ENCODE measurements at regions not wholly inside any gene's neighbourhood (a gene's known extent, or its start where the extent isn't known, plus 50 kb on each side); places are given as distances from the start of the nearest gene placed in this dataset.

- DNase-seq = no peak
- H3K9me3 ChIP-seq (ENCODE audit: severe bottlenecking) = no peaks in the 10 kb centered on the region
- H3K36me3 ChIP-seq = no peaks in the 10 kb centered on the region
- TF ChIP-seq, protein P1, sequence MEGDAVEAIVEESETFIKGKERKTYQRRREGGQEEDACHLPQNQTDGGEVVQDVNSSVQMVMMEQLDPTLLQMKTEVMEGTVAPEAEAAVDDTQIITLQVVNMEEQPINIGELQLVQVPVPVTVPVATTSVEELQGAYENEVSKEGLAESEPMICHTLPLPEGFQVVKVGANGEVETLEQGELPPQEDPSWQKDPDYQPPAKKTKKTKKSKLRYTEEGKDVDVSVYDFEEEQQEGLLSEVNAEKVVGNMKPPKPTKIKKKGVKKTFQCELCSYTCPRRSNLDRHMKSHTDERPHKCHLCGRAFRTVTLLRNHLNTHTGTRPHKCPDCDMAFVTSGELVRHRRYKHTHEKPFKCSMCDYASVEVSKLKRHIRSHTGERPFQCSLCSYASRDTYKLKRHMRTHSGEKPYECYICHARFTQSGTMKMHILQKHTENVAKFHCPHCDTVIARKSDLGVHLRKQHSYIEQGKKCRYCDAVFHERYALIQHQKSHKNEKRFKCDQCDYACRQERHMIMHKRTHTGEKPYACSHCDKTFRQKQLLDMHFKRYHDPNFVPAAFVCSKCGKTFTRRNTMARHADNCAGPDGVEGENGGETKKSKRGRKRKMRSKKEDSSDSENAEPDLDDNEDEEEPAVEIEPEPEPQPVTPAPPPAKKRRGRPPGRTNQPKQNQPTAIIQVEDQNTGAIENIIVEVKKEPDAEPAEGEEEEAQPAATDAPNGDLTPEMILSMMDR (IDR thresholded peaks at IDR 0.05; ENCODE audit: low read depth, low read length) = no peak
- H3K27ac ChIP-seq = no peak overlapping the region
- no peak overlapping the region for H3K4me3 ChIP-seq (ENCODE audit: low read depth, low read length)
- no peaks in the 10 kb centered on the region for H3K27me3 ChIP-seq (ENCODE audit: insufficient read depth, low read depth, severe bottlenecking)
Measured at GRCh38 chr6:111959766-111960165, 86.5 kb upstream of the FYN start.

GRCh38 chr6:111967131-111967530, 86.8 kb upstream of the CCN6 start:
- Histone ChIP-seq H3K9me3 (ENCODE audit: severe bottlenecking) (no peaks in the 10 kb centered on the region), H3K27ac (no peak overlapping the region), H3K36me3 (no peaks in the 10 kb centered on the region), H3K27me3 (ENCODE audit: insufficient read depth, low read depth, severe bottlenecking) (no peaks in the 10 kb centered on the region), H3K4me3 (ENCODE audit: low read depth, low read length) (no peak overlapping the region)
- TF ChIP-seq, protein P1 (IDR thresholded peaks at IDR 0.05; ENCODE audit: low read depth, low read length) = no peak
- no peak for DNase-seq

DNA sequence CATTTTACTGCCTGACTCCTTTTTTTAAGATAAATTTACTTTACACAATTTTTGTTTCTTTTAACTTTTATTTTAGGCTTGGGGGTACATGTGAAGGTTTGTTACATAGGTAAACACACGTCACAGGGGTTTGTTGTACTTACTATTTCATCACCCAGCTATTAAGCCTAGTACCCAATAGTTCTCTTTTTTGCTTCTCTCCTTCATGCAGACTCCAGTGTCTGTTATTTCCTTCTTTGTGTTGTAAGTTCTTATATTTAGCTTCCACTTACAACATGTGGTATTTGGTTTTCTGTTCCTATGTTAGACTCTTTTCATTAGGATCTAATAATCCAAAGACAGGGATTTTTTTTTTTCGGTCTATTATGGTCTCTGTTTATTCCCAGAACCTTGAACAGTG, 83.5 kb upstream of the CCN6 start:
- no peak overlapping the region for H3K27ac ChIP-seq
- no peak for DNase-seq
- no peak overlapping the region for H3K4me3 ChIP-seq (ENCODE audit: low read depth, low read length)
- TF ChIP-seq, protein P1 (IDR thresholded peaks at IDR 0.05; ENCODE audit: low read depth, low read length) = no peak
- no peaks in the 10 kb centered on the region for H3K27me3 ChIP-seq (ENCODE audit: insufficient read depth, low read depth, severe bottlenecking)
- H3K36me3 ChIP-seq = no peaks in the 10 kb centered on the region
- no peaks in the 10 kb centered on the region for H3K9me3 ChIP-seq (ENCODE audit: severe bottlenecking)

DNA sequence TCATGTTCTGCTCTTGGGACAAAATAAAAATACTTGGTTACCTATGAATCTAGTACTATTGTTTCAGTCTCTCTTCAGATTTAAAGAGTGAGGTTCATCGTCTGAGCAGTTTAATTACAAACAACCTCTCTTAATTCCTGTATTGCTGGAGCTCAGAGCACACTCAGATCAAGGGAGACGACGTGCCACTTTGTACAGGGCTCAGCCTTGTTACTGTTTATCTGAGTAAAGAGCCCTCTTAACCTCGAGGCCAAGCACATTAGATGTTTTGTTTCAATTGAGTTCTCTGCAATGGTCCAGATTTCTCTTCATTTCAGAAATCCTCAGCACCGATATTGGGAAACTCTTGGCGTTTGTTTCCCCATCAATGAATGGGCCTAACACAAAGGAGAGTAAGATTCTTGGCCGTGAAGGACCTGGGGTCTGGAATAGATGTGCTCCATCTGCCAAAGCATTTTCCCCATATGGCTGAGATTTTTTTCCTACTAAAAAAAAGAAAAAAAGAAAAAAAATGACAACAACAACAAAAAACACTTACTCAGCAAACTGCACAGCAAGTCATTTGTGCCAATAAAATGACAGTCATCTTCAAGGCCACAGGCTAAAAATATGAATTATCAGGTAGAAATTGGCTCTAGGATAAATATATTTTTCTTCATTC, 82.6 kb upstream of the CCN6 start:
- Histone ChIP-seq H3K27ac (no peak overlapping the region), H3K4me3 (ENCODE audit: low read depth, low read length) (no peak overlapping the region), H3K27me3 (ENCODE audit: insufficient read depth, low read depth, severe bottlenecking) (no peaks in the 10 kb centered on the region), H3K36me3 (no peaks in the 10 kb centered on the region), H3K9me3 (ENCODE audit: severe bottlenecking) (no peaks in the 10 kb centered on the region)
- TF ChIP-seq, protein P1 (IDR thresholded peaks at IDR 0.05; ENCODE audit: low read depth, low read length) = no peak
- no peak for DNase-seq

- Histone ChIP-seq H3K4me3 (ENCODE audit: low read depth, low read length) (no peak overlapping the region), H3K27me3 (ENCODE audit: insufficient read depth, low read depth, severe bottlenecking) (no peaks in the 10 kb centered on the region), H3K36me3 (no peaks in the 10 kb centered on the region), H3K27ac (no peak overlapping the region), H3K9me3 (ENCODE audit: severe bottlenecking) (no peaks in the 10 kb centered on the region)
- DNase-seq = no peak
- TF ChIP-seq, protein P1 (IDR thresholded peaks at IDR 0.05; ENCODE audit: low read depth, low read length) = no peak
Measured at GRCh38 chr6:111971866-111972532, 81.9 kb upstream of the CCN6 start.

All from WERI-Rb-1 (cell line).